DOHH2 (cell line): ENCODE measurements at regions not wholly inside any gene's neighbourhood (a gene's known extent, or its start where the extent isn't known, plus 50 kb on each side); places are given as distances from the start of the nearest gene placed in this dataset.
"Not testable (repeated sequence)": the region's sequence is repeated elsewhere in the genome, so short reads cannot be mapped to it uniquely, and the experiment has no call there.

Source experiments
- H3F3A ChIP-seq: fragments of 200-600 bp; sonication (generic), shearing (Covaris generic); 2 replicates; pipeline ENCODE4 v1.6.0; 2016; ENCODE audit warnings: antibody characterized with exemption, mild to moderate bottlenecking; ENCODE audit not compliant: control insufficient read depth, insufficient read depth
- H3K27ac ChIP-seq: fragments of 200-600 bp; sonication (generic); 2 replicates; pipeline ENCODE4 v1.5.1; 2014; ENCODE audit warnings: low read depth, mild to moderate bottlenecking, low read length, moderate library complexity
- H3K27me3 ChIP-seq: fragments of 200-600 bp; sonication (generic); 2 replicates; pipeline ENCODE4 v1.6.1; 2014; ENCODE audit warnings: mild to moderate bottlenecking, low read length, mixed read lengths; ENCODE audit not compliant: control insufficient read depth
- H3K36me3 ChIP-seq: fragments of 200-600 bp; sonication (generic); 2 replicates; pipeline ENCODE4 v1.6.1; 2014; ENCODE audit warnings: mild to moderate bottlenecking, low read length, moderate library complexity, mixed read lengths; ENCODE audit not compliant: control insufficient read depth
- H3K4me1 ChIP-seq: fragments of 200-600 bp; sonication (generic); 2 replicates; pipeline ENCODE4 v1.6.1; 2014; ENCODE audit warnings: mild to moderate bottlenecking, low read length, mixed read lengths; ENCODE audit not compliant: control insufficient read depth
- H3K4me2 ChIP-seq: fragments of 200-600 bp; sonication (generic); 2 replicates; pipeline ENCODE4 v1.6.0; 2014; ENCODE audit warnings: mild to moderate bottlenecking, low read length, moderate library complexity
- H3K4me3 ChIP-seq: fragments of 200-600 bp; sonication (generic); 2 replicates; pipeline ENCODE4 v1.5.1; 2014; ENCODE audit warnings: mild to moderate bottlenecking, low read length, mixed read lengths
- H3K79me2 ChIP-seq: fragments of 200-600 bp; sonication (generic); 2 replicates; pipeline ENCODE4 v1.6.1; 2014; ENCODE audit warnings: mild to moderate bottlenecking, low read length, mixed read lengths; ENCODE audit not compliant: control insufficient read depth
- H3K9me2 ChIP-seq: fragments of 200-600 bp; sonication (generic); replicated peaks from 2 replicates; pipeline ENCODE4 v1.6.1; 2014; ENCODE audit warnings: mild to moderate bottlenecking, low read length, mixed read lengths; ENCODE audit not compliant: control insufficient read depth
- H3K9me3 ChIP-seq: fragments of 200-600 bp; sonication (generic); 2 replicates; pipeline ENCODE4 v1.6.1; 2014; ENCODE audit warnings: antibody characterized with exemption, low read length, mixed read lengths; ENCODE audit not compliant: control insufficient read depth, insufficient read depth
- H4K20me1 ChIP-seq: fragments of 200-600 bp; sonication (generic); 2 replicates; pipeline ENCODE4 v1.6.0; 2014; ENCODE audit warnings: low read depth, mild to moderate bottlenecking, antibody characterized with exemption, low read length, moderate library complexity; ENCODE audit not compliant: control insufficient read depth, insufficient read depth
- EZH2phosphoT487 ChIP-seq: fragments of 200-600 bp; sonication (generic); IDR thresholded peaks from 2 replicates; pipeline ENCODE4 v1.6.1; 2017; ENCODE audit warnings: borderline replicate concordance, mild to moderate bottlenecking, antibody characterized with exemption, low read length, moderate library complexity, mixed read lengths
- TF ChIP-seq, protein P1 (sequence below): fragments of 200-600 bp; sonication (generic); IDR thresholded peaks from one replicate; pipeline ENCODE4 v1.5.1; 2014; ENCODE audit warnings: antibody characterized with exemption, mild to moderate bottlenecking, low read depth, low read length; ENCODE audit not compliant: poor library complexity, severe bottlenecking

DNA sequence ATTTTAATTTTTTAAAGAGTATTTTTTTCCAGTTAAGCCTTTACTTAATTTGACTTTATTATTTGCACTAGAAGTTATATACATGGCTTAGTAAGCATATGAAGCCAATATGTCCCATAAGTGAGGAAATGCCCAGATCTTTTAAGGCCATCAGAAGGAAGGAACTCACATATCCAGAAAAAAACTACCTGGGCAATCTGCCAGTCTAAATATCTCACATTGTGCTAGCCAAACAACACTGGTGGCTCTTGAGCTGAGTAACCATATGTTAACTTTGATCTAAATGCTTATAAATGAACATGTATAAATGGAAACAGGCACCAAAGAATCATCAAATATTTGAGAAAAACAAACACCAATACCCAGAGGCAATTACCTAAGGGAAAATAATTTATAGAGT, 138.6 kb upstream of the APOOL start:
- H3K4me2 ChIP-seq: no peak overlapping the region
- H3K4me3 ChIP-seq: no peak overlapping the region
- no peaks in the 10 kb centered on the region for H3F3A ChIP-seq
- no peaks in the 10 kb centered on the region for H3K36me3 ChIP-seq
- no peak overlapping the region for H3K27ac ChIP-seq
- H3K27me3 ChIP-seq: no peaks in the 10 kb centered on the region
- H3K9me2 ChIP-seq: no peaks in the 10 kb centered on the region
- H3K4me1 ChIP-seq: no peaks in the 10 kb centered on the region
- H3K9me3 ChIP-seq: no peaks in the 10 kb centered on the region
- TF ChIP-seq, protein P1, sequence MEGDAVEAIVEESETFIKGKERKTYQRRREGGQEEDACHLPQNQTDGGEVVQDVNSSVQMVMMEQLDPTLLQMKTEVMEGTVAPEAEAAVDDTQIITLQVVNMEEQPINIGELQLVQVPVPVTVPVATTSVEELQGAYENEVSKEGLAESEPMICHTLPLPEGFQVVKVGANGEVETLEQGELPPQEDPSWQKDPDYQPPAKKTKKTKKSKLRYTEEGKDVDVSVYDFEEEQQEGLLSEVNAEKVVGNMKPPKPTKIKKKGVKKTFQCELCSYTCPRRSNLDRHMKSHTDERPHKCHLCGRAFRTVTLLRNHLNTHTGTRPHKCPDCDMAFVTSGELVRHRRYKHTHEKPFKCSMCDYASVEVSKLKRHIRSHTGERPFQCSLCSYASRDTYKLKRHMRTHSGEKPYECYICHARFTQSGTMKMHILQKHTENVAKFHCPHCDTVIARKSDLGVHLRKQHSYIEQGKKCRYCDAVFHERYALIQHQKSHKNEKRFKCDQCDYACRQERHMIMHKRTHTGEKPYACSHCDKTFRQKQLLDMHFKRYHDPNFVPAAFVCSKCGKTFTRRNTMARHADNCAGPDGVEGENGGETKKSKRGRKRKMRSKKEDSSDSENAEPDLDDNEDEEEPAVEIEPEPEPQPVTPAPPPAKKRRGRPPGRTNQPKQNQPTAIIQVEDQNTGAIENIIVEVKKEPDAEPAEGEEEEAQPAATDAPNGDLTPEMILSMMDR: no peak
- TF ChIP-seq EZH2phosphoT487: no peak
- H3K79me2 ChIP-seq: no peaks in the 10 kb centered on the region
- no peaks in the 10 kb centered on the region for H4K20me1 ChIP-seq

DNA sequence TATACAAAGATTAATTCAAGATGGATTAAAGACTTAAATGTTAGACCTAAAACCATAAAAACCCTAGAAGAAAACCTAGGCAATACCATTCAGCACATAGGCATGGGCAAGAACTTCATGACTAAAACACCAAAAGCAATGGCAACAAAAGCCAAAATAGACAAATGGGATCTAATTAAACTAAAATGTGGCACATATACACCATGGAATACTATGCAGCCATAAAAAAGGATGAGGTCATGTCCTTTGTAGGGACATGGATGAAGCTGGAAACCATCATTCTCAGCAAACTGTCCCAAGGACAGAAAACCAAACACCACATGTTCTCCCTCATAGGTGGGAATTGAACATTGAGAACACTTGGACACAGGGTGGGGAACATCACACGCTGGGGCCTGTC, 133.4 kb upstream of the APOOL start:
- not testable (repeated sequence) for H3K4me3 ChIP-seq, H3K79me2 ChIP-seq, H3K27me3 ChIP-seq, H3K4me2 ChIP-seq, H3K27ac ChIP-seq, H3K9me3 ChIP-seq, H3K4me1 ChIP-seq, H3F3A ChIP-seq, H4K20me1 ChIP-seq, H3K9me2 ChIP-seq, H3K36me3 ChIP-seq

DNA sequence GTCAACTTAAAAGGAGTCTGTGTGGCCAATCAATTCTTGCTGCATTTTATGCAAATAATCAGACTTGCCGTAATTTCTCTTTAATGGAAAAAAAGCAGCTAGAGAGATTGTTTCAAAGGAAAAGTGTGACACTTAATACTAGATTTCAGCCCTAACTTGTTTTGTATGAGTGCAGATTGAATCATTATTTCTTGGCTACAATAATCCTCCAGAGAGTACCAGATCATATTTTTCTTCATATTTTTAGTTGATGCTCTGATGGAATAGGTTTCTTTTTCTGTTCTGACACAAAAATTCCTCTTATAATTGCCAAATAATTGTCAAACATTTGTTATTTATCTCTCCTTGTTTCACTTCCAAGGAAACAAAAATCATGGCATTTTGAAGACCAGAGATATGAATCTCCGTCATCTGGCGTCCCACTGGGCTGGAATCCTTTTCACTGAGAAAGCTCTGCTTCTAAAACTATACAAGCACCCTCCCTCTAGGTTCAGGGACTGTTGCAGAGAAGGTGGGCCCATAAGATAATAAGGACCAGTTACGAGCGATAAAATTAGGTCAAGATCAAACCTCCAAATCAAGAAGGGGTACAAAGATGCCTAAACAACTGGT, 131.4 kb upstream of the APOOL start:
- H3K79me2 ChIP-seq, H3K27me3 ChIP-seq, H4K20me1 ChIP-seq, H3K4me3 ChIP-seq, H3K4me2 ChIP-seq, H3K9me2 ChIP-seq, H3F3A ChIP-seq, H3K4me1 ChIP-seq, H3K36me3 ChIP-seq, H3K27ac ChIP-seq, H3K9me3 ChIP-seq: not testable (repeated sequence)

DNA sequence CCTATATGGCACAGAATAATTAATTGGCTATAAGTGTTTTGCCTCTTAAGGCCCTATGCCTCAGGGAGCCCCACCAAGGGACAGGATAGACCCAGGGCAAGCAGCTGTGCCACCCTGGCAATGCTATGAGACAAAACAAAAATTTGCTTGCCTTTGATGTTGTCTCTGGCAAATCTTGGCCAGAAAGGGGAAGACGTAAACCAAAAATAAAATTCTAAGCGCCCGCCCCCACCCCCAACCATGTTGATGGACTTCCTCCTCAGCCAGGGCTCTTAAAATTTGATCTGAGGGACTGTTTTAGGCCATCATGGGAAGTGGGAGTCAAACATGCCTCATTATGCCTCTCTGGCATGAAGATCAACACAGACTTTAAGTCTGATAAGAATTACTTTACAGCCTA, 130.5 kb upstream of the APOOL start:
- no peak overlapping the region for H3K4me2 ChIP-seq
- TF ChIP-seq, protein P1: no peak
- no peak for TF ChIP-seq EZH2phosphoT487
- H3K4me3 ChIP-seq: no peak overlapping the region
- no peaks in the 10 kb centered on the region for H3K4me1 ChIP-seq
- no peaks in the 10 kb centered on the region for H3K27me3 ChIP-seq
- H3K36me3 ChIP-seq: no peaks in the 10 kb centered on the region
- H3K9me2 ChIP-seq: no peaks in the 10 kb centered on the region
- no peaks in the 10 kb centered on the region for H4K20me1 ChIP-seq
- H3K27ac ChIP-seq: no peak overlapping the region
- H3F3A ChIP-seq: no peaks in the 10 kb centered on the region
- H3K79me2 ChIP-seq: no peaks in the 10 kb centered on the region
- no peaks in the 10 kb centered on the region for H3K9me3 ChIP-seq
